ENCODE measurements at regions not wholly inside any gene's neighbourhood (a gene's known extent, or its start where the extent isn't known, plus 50 kb on each side); places are given as distances from the start of the nearest gene placed in this dataset.

DNA sequence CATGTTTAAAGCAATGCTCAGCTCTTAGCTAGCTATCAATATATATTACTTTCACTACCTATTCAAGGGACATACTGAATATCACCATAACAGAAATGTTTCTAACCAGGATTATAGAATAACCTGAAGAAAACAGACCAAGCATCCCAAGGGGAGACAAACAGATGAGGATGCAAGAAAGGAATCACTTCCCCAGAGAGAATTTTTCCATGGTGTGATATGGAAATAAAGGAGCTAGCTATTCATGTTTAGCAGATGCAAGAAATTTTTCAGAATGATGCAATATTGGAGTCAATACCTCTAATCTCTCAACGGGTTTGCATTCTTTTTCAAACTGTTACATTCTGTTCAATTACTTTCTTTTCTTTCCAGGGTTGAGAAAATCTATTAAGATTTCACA lies 538.9 kb upstream of the FLRT2 start:
- TF ChIP-seq, protein P1, sequence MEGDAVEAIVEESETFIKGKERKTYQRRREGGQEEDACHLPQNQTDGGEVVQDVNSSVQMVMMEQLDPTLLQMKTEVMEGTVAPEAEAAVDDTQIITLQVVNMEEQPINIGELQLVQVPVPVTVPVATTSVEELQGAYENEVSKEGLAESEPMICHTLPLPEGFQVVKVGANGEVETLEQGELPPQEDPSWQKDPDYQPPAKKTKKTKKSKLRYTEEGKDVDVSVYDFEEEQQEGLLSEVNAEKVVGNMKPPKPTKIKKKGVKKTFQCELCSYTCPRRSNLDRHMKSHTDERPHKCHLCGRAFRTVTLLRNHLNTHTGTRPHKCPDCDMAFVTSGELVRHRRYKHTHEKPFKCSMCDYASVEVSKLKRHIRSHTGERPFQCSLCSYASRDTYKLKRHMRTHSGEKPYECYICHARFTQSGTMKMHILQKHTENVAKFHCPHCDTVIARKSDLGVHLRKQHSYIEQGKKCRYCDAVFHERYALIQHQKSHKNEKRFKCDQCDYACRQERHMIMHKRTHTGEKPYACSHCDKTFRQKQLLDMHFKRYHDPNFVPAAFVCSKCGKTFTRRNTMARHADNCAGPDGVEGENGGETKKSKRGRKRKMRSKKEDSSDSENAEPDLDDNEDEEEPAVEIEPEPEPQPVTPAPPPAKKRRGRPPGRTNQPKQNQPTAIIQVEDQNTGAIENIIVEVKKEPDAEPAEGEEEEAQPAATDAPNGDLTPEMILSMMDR (IDR thresholded peaks at IDR 0.05): no peak
- TF ChIP-seq POLR2A (IDR thresholded peaks at IDR 0.05): no peak
